ENCODE measurements at regions not wholly inside any gene's neighbourhood (a gene's known extent, or its start where the extent isn't known, plus 50 kb on each side); places are given as distances from the start of the nearest gene placed in this dataset.
"Not testable (repeated sequence)": the region's sequence is repeated elsewhere in the genome, so short reads cannot be mapped to it uniquely, and the experiment has no call there.

DNA sequence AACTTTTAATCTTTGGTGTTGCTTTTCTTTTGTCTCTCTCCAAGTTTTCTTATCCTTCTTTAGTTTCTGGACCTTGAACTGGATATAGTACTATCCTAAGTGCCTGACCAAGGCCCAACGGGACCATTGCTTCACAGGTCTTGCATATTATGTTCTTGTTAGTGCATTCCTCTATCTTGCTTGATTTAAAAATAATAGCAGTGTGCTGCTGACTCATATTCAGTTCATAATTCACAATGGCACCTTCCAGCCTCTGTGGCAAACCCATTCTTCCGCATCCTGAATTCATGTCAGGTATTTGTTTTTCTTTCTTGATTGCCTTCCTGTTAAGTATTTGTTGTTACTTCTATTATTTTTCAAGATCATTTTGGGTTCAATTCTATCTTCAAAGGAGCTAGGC lies 197.1 kb upstream of the GIMD1 start:
- Histone ChIP-seq H3K9me3 (no peaks in the 10 kb centered on the region), H3K27ac (no peak overlapping the region), H3K4me3 (no peak overlapping the region), H3K27me3 (no peaks in the 10 kb centered on the region), H3K36me3 (no peaks in the 10 kb centered on the region), H3K4me1 (no peaks in the 10 kb centered on the region)
- TF ChIP-seq, protein P1, sequence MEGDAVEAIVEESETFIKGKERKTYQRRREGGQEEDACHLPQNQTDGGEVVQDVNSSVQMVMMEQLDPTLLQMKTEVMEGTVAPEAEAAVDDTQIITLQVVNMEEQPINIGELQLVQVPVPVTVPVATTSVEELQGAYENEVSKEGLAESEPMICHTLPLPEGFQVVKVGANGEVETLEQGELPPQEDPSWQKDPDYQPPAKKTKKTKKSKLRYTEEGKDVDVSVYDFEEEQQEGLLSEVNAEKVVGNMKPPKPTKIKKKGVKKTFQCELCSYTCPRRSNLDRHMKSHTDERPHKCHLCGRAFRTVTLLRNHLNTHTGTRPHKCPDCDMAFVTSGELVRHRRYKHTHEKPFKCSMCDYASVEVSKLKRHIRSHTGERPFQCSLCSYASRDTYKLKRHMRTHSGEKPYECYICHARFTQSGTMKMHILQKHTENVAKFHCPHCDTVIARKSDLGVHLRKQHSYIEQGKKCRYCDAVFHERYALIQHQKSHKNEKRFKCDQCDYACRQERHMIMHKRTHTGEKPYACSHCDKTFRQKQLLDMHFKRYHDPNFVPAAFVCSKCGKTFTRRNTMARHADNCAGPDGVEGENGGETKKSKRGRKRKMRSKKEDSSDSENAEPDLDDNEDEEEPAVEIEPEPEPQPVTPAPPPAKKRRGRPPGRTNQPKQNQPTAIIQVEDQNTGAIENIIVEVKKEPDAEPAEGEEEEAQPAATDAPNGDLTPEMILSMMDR (IDR thresholded peaks at IDR 0.05): no peak
- TF ChIP-seq EP300 (IDR thresholded peaks at IDR 0.05): no peak
- no peak for TF ChIP-seq POLR2AphosphoS5 (IDR thresholded peaks at IDR 0.05)
- TF ChIP-seq POLR2A (IDR thresholded peaks at IDR 0.05): no peak
- no peak for DNase-seq (ENCODE audit: low spot score in 2 of 2)
- WGBS: 71% methylated on average over 2 of the region's 2 CpGs

DNA sequence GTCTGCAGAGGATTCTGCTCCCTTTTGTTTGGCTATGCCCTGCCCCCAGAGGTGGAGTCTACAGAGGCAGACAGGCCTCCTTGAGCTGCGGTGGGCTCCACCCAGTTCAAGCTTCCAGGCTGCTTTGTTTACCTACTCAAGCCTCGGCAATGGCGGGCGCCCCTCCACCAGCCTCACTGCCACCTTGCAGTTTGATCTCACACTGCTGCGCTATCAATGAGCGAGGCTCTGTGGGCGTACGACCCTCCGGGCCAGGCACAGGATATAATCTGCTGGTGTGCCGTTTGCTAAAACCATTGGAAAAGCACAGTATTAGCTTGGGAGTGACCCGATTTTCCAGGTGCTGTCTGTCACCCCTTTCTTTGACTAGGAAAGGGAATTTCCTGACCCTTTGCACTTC lies 195.1 kb upstream of the GIMD1 start:
- not testable (repeated sequence) for H3K27ac ChIP-seq; H3K4me1 ChIP-seq; H3K9me3 ChIP-seq; H3K4me3 ChIP-seq; H3K27me3 ChIP-seq; DNase-seq (ENCODE audit: low spot score in 2 of 2); H3K36me3 ChIP-seq
- 92% methylated on average over 11 of the region's 11 CpGs for WGBS

DNA sequence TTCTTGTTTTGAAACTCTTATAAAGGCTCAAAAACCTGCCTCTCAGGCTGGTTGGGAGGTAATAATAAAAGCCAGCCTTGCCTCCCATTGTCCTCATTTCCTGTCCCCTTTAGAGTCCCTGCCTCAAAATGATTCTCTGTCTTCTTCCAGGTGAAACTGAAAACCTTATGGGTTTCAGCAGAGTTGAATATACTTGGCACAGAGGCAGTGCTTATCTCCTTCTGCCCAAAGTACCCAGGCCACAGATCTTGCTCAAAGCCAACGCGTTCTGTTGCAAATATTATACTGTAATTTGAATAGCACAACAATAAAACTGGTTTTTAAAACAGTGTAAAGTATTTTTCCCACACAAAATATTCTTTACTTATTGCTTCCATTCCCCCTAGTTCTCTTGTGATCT lies 183.1 kb upstream of the GIMD1 start:
- DNase-seq (ENCODE audit: low spot score in 2 of 2): no peak
- no peaks in the 10 kb centered on the region for H3K4me1 ChIP-seq
- H3K27ac ChIP-seq: no peak overlapping the region
- TF ChIP-seq, protein P1 (IDR thresholded peaks at IDR 0.05): no peak
- no peak for TF ChIP-seq POLR2AphosphoS5 (IDR thresholded peaks at IDR 0.05)
- no peak for TF ChIP-seq POLR2A (IDR thresholded peaks at IDR 0.05)
- no peak for TF ChIP-seq EP300 (IDR thresholded peaks at IDR 0.05)
- H3K9me3 ChIP-seq: no peaks in the 10 kb centered on the region
- no peak overlapping the region for H3K4me3 ChIP-seq
- WGBS: 100% methylated on average over 2 of the region's 2 CpGs
- H3K27me3 ChIP-seq: no peaks in the 10 kb centered on the region
- H3K36me3 ChIP-seq: no peaks in the 10 kb centered on the region

DNA sequence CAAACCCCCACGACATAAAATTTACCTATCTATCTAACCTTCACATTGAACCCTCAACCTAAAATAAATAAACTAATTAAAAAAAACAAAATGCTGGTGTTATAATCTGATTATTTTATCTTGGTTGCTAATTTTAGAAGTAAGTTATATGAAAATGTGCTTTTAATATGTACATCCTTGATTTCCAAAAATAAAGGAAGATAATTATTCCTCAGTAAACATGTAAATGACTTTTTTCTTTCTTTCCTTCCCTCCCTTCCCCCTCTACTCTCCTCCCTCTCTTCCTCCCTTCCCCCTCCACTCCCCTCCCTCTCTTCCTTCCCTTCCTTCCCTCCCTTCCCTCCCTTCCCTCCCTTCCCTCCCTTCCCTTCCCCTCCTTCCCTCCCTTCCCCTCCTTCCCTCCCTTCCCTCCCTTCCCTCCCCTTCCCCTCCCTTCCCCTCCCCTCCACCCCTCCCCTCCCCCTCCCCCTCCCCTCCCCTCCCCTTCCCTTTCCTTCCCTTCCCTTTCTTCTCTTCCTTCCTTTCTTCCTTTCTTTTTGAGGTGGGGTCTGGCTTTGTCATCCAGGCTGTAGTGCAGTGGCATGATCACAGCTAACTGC lies 180.0 kb upstream of the GIMD1 start:
- Histone ChIP-seq H3K4me3 (no peak overlapping the region), H3K27me3 (no peaks in the 10 kb centered on the region), H3K9me3 (no peaks in the 10 kb centered on the region), H3K27ac (no peak overlapping the region), H3K4me1 (no peaks in the 10 kb centered on the region), H3K36me3 (no peaks in the 10 kb centered on the region)
- TF ChIP-seq, protein P1 (IDR thresholded peaks at IDR 0.05): no peak
- no peak for TF ChIP-seq POLR2A (IDR thresholded peaks at IDR 0.05)
- TF ChIP-seq EP300 (IDR thresholded peaks at IDR 0.05): no peak
- TF ChIP-seq POLR2AphosphoS5 (IDR thresholded peaks at IDR 0.05): no peak
- no peak for DNase-seq (ENCODE audit: low spot score in 2 of 2)
- 85% methylated on average over 1 of the region's 1 CpG for WGBS

DNA sequence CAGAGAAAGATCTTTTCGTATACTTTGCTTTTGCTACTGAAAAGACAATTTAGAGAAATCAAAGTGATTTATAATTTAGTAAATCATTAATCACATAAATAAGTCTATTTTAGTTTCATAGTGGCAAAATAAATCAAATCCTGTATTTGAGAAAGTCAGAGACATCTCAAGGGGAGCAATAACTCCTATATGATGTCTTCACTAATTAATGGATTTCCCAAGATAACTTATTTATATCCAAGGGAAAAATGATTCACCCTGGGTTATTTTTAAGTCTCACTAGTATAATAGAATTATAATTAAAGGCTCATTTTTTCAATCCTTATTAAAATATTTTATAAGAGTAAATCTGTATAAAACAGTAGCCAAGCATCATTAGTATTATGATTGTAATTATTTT lies 177.8 kb upstream of the GIMD1 start:
- Histone ChIP-seq H3K9me3 (no peaks in the 10 kb centered on the region), H3K27me3 (no peaks in the 10 kb centered on the region), H3K4me3 (no peak overlapping the region), H3K4me1 (no peaks in the 10 kb centered on the region), H3K27ac (no peak overlapping the region), H3K36me3 (no peaks in the 10 kb centered on the region)
- DNase-seq (ENCODE audit: low spot score in 2 of 2): no peak
- WGBS: 48% methylated on average over 1 of the region's 1 CpG
- TF ChIP-seq, protein P1 (IDR thresholded peaks at IDR 0.05): no peak
- TF ChIP-seq POLR2AphosphoS5 (IDR thresholded peaks at IDR 0.05) (no peak), POLR2A (IDR thresholded peaks at IDR 0.05) (no peak), EP300 (IDR thresholded peaks at IDR 0.05) (no peak)

DNA sequence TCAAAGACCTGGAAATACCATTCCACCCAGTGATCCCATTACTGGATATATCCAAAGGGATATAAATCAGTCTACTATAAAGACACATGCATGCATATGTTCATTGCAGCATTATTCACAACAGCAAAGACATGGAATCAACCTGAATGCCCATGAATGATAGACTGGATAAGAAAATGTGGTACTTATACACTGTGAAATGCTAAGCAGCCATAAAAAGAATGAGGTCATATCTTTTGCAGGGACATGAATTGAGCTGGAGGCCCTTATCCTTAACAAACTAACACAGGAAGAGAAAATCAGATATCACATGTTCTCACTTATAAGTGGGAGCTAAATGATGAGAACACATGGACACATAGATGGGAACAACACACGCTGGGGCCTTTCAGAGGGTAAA lies 174.0 kb upstream of the GIMD1 start:
- DNase-seq (ENCODE audit: low spot score in 2 of 2); H3K27ac ChIP-seq; H3K36me3 ChIP-seq; H3K27me3 ChIP-seq; H3K9me3 ChIP-seq; H3K4me3 ChIP-seq; H3K4me1 ChIP-seq: not testable (repeated sequence)
- WGBS: 70% methylated on average over 1 of the region's 1 CpG

Data from suprapubic skin (tissue), 4 donors.